GM19395 (cell line): ENCODE measurements at regions not wholly inside any gene's neighbourhood (a gene's known extent, or its start where the extent isn't known, plus 50 kb on each side); places are given as distances from the start of the nearest gene placed in this dataset.

Source experiments
- ATAC-seq: cut with Tn5 transposase; IDR thresholded peaks from one replicate; pipeline ENCODE4 v1.9.1; 2021; ENCODE audit warnings: mild to moderate bottlenecking, moderate library complexity; ENCODE audit not compliant: unreplicated experiment

- ATAC-seq, result no peak
Observed at GRCh38 chr14:89630101-89630829, 213.2 kb upstream of the FOXN3 start.

GRCh38 chr14:89629383-89629782 lies 212.3 kb upstream of the FOXN3 start:
- no peak for ATAC-seq

GRCh38 chr14:89628521-89628920 lies 211.5 kb upstream of the FOXN3 start:
- ATAC-seq, result no peak

- ATAC-seq, result no peak
Observed at GRCh38 chr14:89626233-89626806, 209.3 kb upstream of the FOXN3 start.

GRCh38 chr14:89625731-89626232 lies 208.7 kb upstream of the FOXN3 start:
- ATAC-seq, result no peak

- no peak for ATAC-seq
Observed at GRCh38 chr14:89625244-89625713, 208.2 kb upstream of the FOXN3 start.

- no peak for ATAC-seq
Observed at GRCh38 chr14:89624500-89625156, 207.6 kb upstream of the FOXN3 start.

GRCh38 chr14:89621791-89622638 lies 205.0 kb upstream of the FOXN3 start:
- no peak for ATAC-seq

GRCh38 chr14:89621009-89621421 lies 204.0 kb upstream of the FOXN3 start:
- ATAC-seq, result no peak

GRCh38 chr14:89620436-89620835 lies 203.4 kb upstream of the FOXN3 start:
- no peak for ATAC-seq

- no peak for ATAC-seq
Observed at GRCh38 chr14:89619596-89619995, 202.6 kb upstream of the FOXN3 start.

- peak; percentile 61 for ATAC-seq
Observed at GRCh38 chr14:89618811-89619551, 201.9 kb upstream of the FOXN3 start.

GRCh38 chr14:89618330-89618708 lies 201.3 kb upstream of the FOXN3 start:
- ATAC-seq, result no peak

- ATAC-seq, result peak; percentile 35
Observed at GRCh38 chr14:89617481-89618329, 200.7 kb upstream of the FOXN3 start.

- peak; percentile 54 for ATAC-seq
Observed at GRCh38 chr14:89616852-89617341, 199.9 kb upstream of the FOXN3 start.

- ATAC-seq, result no peak
Observed at GRCh38 chr14:89616425-89616824, 199.4 kb upstream of the FOXN3 start.

GRCh38 chr14:89615421-89615820 lies 198.4 kb upstream of the FOXN3 start:
- no peak for ATAC-seq

- ATAC-seq, result no peak
Observed at GRCh38 chr14:89614009-89614691, 197.1 kb upstream of the FOXN3 start.
